ENCODE measurements at regions not wholly inside any gene's neighbourhood (a gene's known extent, or its start where the extent isn't known, plus 50 kb on each side); places are given as distances from the start of the nearest gene placed in this dataset.

GRCh38 chr2:41267929-41268659, 779.7 kb upstream of the PKDCC start:
- H3K27ac ChIP-seq: no peak overlapping the region
- ATAC-seq: no peak
- H3K27me3 ChIP-seq: no peaks in the 10 kb centered on the region
- H3K4me3 ChIP-seq: no peak overlapping the region
- no peaks in the 10 kb centered on the region for H3K4me1 ChIP-seq
- 61 to 72% methylated on average over 7 of the region's 7 CpGs for WGBS, 2 donors (ENCODE audit: low coverage in 1 of 2)
- no peaks in the 10 kb centered on the region for H3K36me3 ChIP-seq
- TF ChIP-seq CTCF (IDR thresholded peaks at IDR 0.05) (no peak), EP300 (IDR thresholded peaks at IDR 0.05) (no peak), POLR2A (IDR thresholded peaks at IDR 0.05) (no peak), POLR2AphosphoS5 (IDR thresholded peaks at IDR 0.05) (no peak)
- no peaks in the 10 kb centered on the region for H3K9me3 ChIP-seq

GRCh38 chr2:41283079-41283775, 764.6 kb upstream of the PKDCC start:
- TF ChIP-seq POLR2A (IDR thresholded peaks at IDR 0.05): no peak
- no peak for TF ChIP-seq EP300 (IDR thresholded peaks at IDR 0.05)
- TF ChIP-seq CTCF (IDR thresholded peaks at IDR 0.05): no peak
- TF ChIP-seq POLR2AphosphoS5 (IDR thresholded peaks at IDR 0.05): no peak
- ATAC-seq: no peak

GRCh38 chr2:41293491-41293890, 754.3 kb upstream of the PKDCC start:
- Histone ChIP-seq H3K27me3 (no peaks in the 10 kb centered on the region), H3K9me3 (no peaks in the 10 kb centered on the region), H3K4me3 (no peak overlapping the region), H3K4me1 (no peaks in the 10 kb centered on the region), H3K36me3 (no peaks in the 10 kb centered on the region), H3K27ac (no peak overlapping the region)
- ATAC-seq: no peak
- TF ChIP-seq EP300 (IDR thresholded peaks at IDR 0.05) (no peak), POLR2A (IDR thresholded peaks at IDR 0.05) (no peak), CTCF (IDR thresholded peaks at IDR 0.05) (no peak), POLR2AphosphoS5 (IDR thresholded peaks at IDR 0.05) (no peak)
- WGBS, 2 donors (ENCODE audit: low coverage in 1 of 2): 60 to 68% methylated on average over 1 of the region's 1 CpG

More at GRCh38 chr2:41283079-41283775, 764.6 kb upstream of the PKDCC start:
- H3K27me3 ChIP-seq: no peaks in the 10 kb centered on the region
- WGBS, 2 donors (ENCODE audit: low coverage in 1 of 2): 82 to 88% methylated on average over 4 of the region's 4 CpGs
- no peaks in the 10 kb centered on the region for H3K4me1 ChIP-seq
- H3K27ac ChIP-seq: no peak overlapping the region
- no peaks in the 10 kb centered on the region for H3K9me3 ChIP-seq
- no peak overlapping the region for H3K4me3 ChIP-seq
- no peaks in the 10 kb centered on the region for H3K36me3 ChIP-seq

GRCh38 chr2:41294331-41294730, 753.5 kb upstream of the PKDCC start:
- no peak for ATAC-seq
- WGBS, 2 donors (ENCODE audit: low coverage in 1 of 2): 47 to 71% methylated on average over 3 of the region's 3 CpGs
- no peak overlapping the region for H3K4me3 ChIP-seq
- no peak for TF ChIP-seq EP300 (IDR thresholded peaks at IDR 0.05)
- TF ChIP-seq POLR2AphosphoS5 (IDR thresholded peaks at IDR 0.05): no peak
- no peak for TF ChIP-seq CTCF (IDR thresholded peaks at IDR 0.05)
- no peak for TF ChIP-seq POLR2A (IDR thresholded peaks at IDR 0.05)
- H3K9me3 ChIP-seq: no peaks in the 10 kb centered on the region
- no peak overlapping the region for H3K27ac ChIP-seq
- no peaks in the 10 kb centered on the region for H3K4me1 ChIP-seq
- H3K27me3 ChIP-seq: no peaks in the 10 kb centered on the region
- no peaks in the 10 kb centered on the region for H3K36me3 ChIP-seq

GRCh38 chr2:41313082-41313481, 734.7 kb upstream of the PKDCC start:
- TF ChIP-seq EP300 (IDR thresholded peaks at IDR 0.05) (no peak), POLR2A (IDR thresholded peaks at IDR 0.05) (no peak), CTCF (IDR thresholded peaks at IDR 0.05) (no peak), POLR2AphosphoS5 (IDR thresholded peaks at IDR 0.05) (no peak)
- Histone ChIP-seq H3K27ac (no peak overlapping the region), H3K9me3 (no peaks in the 10 kb centered on the region), H3K36me3 (no peaks in the 10 kb centered on the region), H3K4me1 (peaks cover 0 to 5% (median 0%) of the 10 kb centered on the region in 3 donors), H3K4me3 (no peak overlapping the region), H3K27me3 (no peaks in the 10 kb centered on the region)
- 0 to 7% methylated on average over 1 of the region's 1 CpG for WGBS, 2 donors (ENCODE audit: low coverage in 1 of 2)
- ATAC-seq: no peak
